Activated CD4-positive, alpha-beta T cell treated with anti-CD3 and anti-CD28 coated beads, Interleukin-2, amount 10 ng/mL, durations not matched to agents 24 days and 14 days (primary cell): ENCODE measurements at regions not wholly inside any gene's neighbourhood (a gene's known extent, or its start where the extent isn't known, plus 50 kb on each side); places are given as distances from the start of the nearest gene placed in this dataset.

Experiments used
- DNase-seq: peaks from one replicate; pipeline ENCODE4 v3.0.0; 2022
- H3K27ac Mint-ChIP-seq: one replicate; pipeline ENCODE4 v1.8.0; 2022; ENCODE audit warnings: mild to moderate bottlenecking, mixed read lengths
- H3K27me3 Mint-ChIP-seq: one replicate; pipeline ENCODE4 v1.8.0; 2022; ENCODE audit warnings: mixed read lengths
- H3K36me3 Mint-ChIP-seq: one replicate; pipeline ENCODE4 v1.8.0; 2022; ENCODE audit warnings: low read depth, mild to moderate bottlenecking, mixed read lengths
- H3K4me1 Mint-ChIP-seq: one replicate; pipeline ENCODE4 v1.8.0; 2021; ENCODE audit warnings: mixed read lengths
- H3K4me3 Mint-ChIP-seq: one replicate; pipeline ENCODE4 v1.8.0; 2022; ENCODE audit warnings: mild to moderate bottlenecking, moderate library complexity, mixed read lengths
- H3K9me3 Mint-ChIP-seq: one replicate; pipeline ENCODE4 v1.8.0; 2021; ENCODE audit warnings: mixed read lengths
- intact Hi-C: fragments of 100-400 bp; cut with micrococcal nuclease; formaldehyde crosslinking; loops from one replicate; pipeline ENCODE4 v1.15.1; 2023

DNA sequence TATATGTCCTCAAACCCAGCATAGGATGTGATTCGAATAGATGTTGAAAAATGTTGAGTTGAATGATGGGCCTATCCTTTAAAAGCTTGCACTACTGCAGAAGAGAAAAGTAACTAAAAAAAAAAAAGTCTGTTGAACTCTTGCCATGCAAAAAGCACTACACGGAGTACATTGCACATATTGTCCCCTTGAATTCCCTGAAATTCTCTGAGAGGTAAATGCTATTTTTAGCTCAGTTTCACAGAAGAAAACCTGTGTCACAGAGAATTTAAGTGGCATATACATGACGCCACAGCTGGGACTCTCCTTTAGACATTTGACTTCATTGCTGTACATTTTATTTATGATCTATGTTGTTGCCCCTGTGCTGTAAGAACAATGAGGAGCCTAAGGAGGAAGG is 583.8 kb downstream of the SOX6 start:
- intact Hi-C loops, result no loop called here
- DNase-seq, result no peak
- H3K27me3 Mint-ChIP-seq, result no peaks in the 10 kb centered on the region
- no peaks in the 10 kb centered on the region for H3K9me3 Mint-ChIP-seq
- no peaks in the 10 kb centered on the region for H3K36me3 Mint-ChIP-seq
- H3K27ac Mint-ChIP-seq, result no peak overlapping the region
- H3K4me3 Mint-ChIP-seq, result no peak overlapping the region
- H3K4me1 Mint-ChIP-seq, result no peaks in the 10 kb centered on the region

DNA sequence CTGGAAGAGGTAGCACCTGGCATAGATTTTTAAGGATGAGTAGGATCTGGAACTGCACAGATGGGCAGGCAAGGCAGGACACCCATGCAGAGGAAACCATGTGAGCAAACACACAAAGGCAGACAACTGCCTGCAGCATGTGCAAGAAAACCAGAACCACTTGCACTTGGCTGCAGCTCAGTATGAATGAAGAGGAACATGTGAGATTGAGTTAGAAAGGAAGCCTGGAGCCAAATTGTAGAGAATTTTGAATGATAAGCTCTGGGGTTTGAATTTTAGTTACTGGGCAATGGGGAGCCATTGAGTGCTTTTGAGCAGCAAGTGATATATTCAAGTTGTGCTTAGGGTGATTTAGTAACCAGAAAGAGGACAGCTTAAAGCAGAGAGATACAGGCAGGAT is 583.4 kb downstream of the SOX6 start:
- no peak overlapping the region for H3K4me3 Mint-ChIP-seq
- no peak for DNase-seq
- no peaks in the 10 kb centered on the region for H3K36me3 Mint-ChIP-seq
- H3K9me3 Mint-ChIP-seq, result no peaks in the 10 kb centered on the region
- H3K27me3 Mint-ChIP-seq, result no peaks in the 10 kb centered on the region
- intact Hi-C loops, result no loop called here
- no peaks in the 10 kb centered on the region for H3K4me1 Mint-ChIP-seq
- no peak overlapping the region for H3K27ac Mint-ChIP-seq

DNA sequence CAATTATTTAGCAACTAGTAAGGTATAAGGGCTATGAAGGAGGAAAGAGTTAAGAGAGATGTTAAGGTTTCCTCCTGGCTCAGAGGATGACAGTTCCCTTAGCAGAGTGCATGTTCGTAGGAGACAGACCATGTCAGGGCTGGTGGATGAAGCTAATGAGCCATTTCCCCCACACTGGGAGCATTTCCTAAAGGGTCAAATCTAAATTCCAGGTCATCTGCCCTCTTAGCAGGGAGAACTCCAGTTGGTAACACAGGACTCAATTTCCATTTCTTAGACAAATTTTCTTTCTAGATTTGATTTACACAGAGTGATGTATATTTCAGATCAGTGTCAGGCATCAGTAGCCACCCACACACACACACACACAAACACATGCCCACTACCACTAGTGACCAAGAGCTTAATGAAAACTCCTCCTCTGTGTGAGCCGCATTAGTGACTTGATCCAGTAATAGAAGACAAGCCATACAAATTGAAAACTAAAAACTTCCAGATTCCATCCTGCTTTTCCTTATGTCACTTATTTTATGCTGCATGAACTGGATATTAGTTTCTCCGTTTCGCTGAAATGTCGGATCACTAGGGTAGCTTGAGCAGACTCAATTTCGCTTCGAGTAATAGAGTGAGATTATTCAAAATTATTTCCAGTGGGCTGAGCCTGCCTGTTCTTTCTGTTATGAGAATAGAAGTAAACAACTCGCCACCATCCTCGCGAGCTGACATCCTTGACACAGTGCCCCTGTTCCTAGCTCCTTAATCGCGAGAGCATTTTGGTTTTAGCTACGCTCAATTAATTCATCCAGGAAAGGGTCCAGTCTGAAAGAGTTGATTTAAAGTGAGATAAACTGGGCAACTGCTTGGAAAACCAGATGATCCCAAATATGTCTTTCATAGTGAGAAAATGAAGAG is 582.6 kb downstream of the SOX6 start:
- Mint-ChIP-seq H3K36me3 (no peaks in the 10 kb centered on the region), H3K4me3 (no peak overlapping the region), H3K27me3 (no peaks in the 10 kb centered on the region), H3K4me1 (no peaks in the 10 kb centered on the region), H3K27ac (no peak overlapping the region), H3K9me3 (no peaks in the 10 kb centered on the region)
- intact Hi-C loops, result no loop called here
- no peak for DNase-seq

DNA sequence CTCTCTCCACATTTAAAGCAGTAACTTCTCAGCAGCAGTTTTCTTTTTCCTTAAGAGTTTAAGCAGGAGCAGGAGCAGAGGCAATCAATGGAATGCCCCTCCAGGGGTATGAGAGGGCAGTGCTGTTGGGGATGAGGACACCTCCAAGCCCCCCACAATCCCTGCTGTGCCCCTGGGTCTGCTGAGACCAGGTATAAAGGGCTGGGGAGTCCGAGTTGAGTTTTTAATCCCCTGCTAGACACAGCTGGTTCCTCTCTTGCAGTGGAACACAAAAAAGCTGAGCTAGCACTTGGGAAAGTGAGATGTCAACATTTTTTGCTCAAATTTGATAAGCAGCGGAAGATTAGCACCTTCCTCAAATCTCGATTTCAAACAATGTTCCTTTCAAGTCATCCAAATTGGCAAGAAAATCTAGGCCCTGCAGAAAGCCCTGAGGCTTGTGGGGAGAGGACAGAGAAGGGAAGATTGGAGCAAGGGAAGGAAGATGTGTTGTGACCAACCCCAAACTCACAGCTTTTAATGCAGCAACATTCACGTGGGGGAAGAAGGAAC is 581.9 kb downstream of the SOX6 start:
- Mint-ChIP-seq H3K27ac (no peak overlapping the region), H3K36me3 (no peaks in the 10 kb centered on the region), H3K4me1 (no peaks in the 10 kb centered on the region), H3K9me3 (no peaks in the 10 kb centered on the region), H3K4me3 (no peak overlapping the region), H3K27me3 (no peaks in the 10 kb centered on the region)
- intact Hi-C loops, result no loop called here
- no peak for DNase-seq

DNA sequence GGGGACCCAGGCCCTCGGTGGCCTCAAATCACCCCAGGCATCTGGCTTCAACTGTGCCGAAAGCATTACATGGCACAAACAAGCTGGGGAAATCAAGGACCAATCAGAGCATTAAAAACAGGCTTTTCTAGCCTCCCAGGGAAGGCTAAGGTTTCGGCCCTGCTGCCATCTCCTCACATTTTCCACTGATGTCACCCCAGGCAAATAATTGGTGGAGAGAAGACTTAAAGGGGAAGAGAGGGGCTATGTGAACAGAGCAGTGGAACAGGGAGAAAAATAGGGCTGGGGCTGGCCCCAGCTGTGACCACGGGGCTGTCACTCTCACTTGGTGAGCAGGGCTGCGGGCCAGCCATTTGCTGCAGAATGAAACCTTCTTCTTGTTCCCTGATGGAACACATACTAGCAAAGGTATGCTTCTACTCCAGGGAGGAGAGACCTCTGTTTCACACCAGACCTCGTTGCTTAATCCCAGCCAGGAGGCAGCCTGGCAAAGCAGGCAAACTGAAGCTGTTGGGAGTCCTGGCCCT is 581.3 kb downstream of the SOX6 start:
- Mint-ChIP-seq H3K9me3 (no peaks in the 10 kb centered on the region), H3K4me1 (no peaks in the 10 kb centered on the region), H3K27ac (peak overlapping the region; percentile 21), H3K27me3 (no peaks in the 10 kb centered on the region), H3K36me3 (no peaks in the 10 kb centered on the region), H3K4me3 (no peak overlapping the region)
- intact Hi-C loops, result no loop called here
- no peak for DNase-seq

DNA sequence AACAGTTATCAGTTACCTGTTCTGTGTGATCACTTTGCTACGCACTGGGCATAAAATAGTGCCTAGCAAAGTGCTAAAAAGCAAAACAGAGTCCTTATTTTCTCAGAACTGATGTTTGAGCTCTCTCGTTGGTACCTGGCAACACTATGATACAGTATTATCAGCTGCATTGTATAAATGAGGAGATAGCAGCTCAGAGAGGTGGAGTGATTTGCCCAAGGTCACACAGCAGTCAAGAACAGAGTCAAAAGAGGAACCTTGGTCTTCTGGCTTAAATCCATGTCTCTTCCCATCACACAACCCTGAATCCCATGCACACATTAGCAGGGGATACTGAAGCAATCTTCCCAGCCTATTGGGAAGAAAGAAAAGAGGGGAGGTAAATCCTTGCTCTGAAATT is 580.5 kb downstream of the SOX6 start:
- DNase-seq, result no peak
- no peaks in the 10 kb centered on the region for H3K27me3 Mint-ChIP-seq
- no peak overlapping the region for H3K27ac Mint-ChIP-seq
- no peaks in the 10 kb centered on the region for H3K4me1 Mint-ChIP-seq
- H3K36me3 Mint-ChIP-seq, result no peaks in the 10 kb centered on the region
- H3K9me3 Mint-ChIP-seq, result no peaks in the 10 kb centered on the region
- no peak overlapping the region for H3K4me3 Mint-ChIP-seq
- intact Hi-C loops, result no loop called here

DNA sequence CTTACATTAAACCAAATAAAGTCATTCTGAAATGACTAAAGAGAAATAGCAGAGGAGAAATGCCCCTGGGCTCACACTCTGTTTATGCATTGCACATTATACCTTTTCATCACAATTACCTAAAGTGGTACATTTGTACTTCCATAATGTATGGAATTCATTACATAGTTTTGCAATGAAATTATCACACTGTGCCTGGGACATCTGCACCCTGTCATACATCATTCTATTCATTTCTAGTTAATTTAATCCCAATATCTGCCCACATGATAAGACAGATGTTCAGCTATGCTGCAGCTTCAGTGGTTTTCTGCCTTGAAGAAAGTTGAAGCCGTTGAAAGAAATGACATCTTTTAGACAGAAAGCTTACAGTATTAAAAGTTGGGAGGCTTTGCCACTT is 580.0 kb downstream of the SOX6 start:
- intact Hi-C loops, result no loop called here
- Mint-ChIP-seq H3K9me3 (no peaks in the 10 kb centered on the region), H3K4me1 (no peaks in the 10 kb centered on the region), H3K27ac (no peak overlapping the region), H3K36me3 (no peaks in the 10 kb centered on the region), H3K4me3 (no peak overlapping the region), H3K27me3 (no peaks in the 10 kb centered on the region)
- DNase-seq, result no peak

DNA sequence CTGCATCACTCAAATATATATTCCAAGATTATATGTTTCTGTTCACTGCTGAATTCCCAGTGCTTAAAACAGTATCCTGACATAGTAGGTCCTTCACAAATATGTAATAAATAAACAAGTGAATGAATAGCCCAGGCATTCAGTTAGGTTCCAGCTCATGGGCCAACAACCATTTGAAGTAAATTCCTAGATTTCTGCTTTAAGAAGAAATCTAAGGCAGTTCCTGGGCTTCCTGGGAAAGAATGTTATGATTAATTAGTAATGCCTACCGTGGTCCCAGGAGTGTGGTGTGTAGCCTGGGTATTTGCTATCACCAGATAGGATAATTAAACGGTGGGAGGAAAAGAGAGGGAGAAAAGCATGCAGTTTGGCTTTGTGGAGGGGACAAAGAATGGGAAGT is 576.8 kb downstream of the SOX6 start:
- Mint-ChIP-seq H3K27ac (no peak overlapping the region), H3K4me1 (no peaks in the 10 kb centered on the region), H3K27me3 (no peaks in the 10 kb centered on the region), H3K4me3 (no peak overlapping the region), H3K9me3 (no peaks in the 10 kb centered on the region), H3K36me3 (no peaks in the 10 kb centered on the region)
- intact Hi-C loops, result no loop called here
- DNase-seq, result no peak

DNA sequence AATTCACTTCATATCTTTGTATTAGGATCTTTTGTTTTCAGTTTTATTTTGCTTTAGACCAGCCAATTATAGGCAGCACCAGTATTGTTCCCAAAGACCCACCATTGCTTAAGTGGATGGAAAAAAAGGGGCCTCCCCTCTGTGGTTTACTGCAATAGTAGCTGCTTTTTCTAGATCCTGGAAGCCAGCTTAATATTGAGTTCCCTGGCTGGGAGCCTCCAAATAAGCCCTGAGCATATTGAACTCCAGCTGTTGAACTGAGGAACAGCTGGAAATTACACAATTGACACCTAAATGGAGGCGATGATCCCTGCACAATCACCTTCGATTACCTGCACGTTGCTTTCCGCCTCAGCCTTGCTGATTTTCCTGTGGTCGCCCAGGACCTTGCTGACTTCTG is 576.0 kb downstream of the SOX6 start:
- intact Hi-C loops, result no loop called here
- H3K4me3 Mint-ChIP-seq, result no peak overlapping the region
- H3K27me3 Mint-ChIP-seq, result no peaks in the 10 kb centered on the region
- no peak overlapping the region for H3K27ac Mint-ChIP-seq
- no peaks in the 10 kb centered on the region for H3K4me1 Mint-ChIP-seq
- no peaks in the 10 kb centered on the region for H3K9me3 Mint-ChIP-seq
- H3K36me3 Mint-ChIP-seq, result no peaks in the 10 kb centered on the region
- no peak for DNase-seq

DNA sequence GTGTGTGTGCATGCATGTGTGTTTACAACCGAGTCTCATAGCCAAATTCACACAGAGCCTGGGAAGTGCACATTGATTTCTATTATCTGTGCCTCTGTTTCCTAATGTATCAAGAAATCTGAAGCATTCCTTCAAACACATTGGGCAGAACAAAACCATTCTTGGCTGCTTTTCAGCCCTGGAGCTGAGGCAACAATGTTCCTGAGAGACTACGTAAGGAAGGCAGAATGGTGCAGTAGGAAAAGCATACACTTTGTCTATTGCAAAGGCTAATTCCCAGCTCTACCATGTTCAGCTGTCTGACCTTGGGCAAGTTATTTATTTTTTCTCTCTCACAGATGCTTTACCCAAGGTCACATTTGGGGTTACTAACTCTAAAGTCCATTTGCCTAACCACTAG is 575.5 kb downstream of the SOX6 start:
- H3K36me3 Mint-ChIP-seq, result no peaks in the 10 kb centered on the region
- H3K4me3 Mint-ChIP-seq, result no peak overlapping the region
- no peak for DNase-seq
- no peaks in the 10 kb centered on the region for H3K9me3 Mint-ChIP-seq
- no peak overlapping the region for H3K27ac Mint-ChIP-seq
- no peaks in the 10 kb centered on the region for H3K4me1 Mint-ChIP-seq
- no peaks in the 10 kb centered on the region for H3K27me3 Mint-ChIP-seq
- intact Hi-C loops, result no loop called here

DNA sequence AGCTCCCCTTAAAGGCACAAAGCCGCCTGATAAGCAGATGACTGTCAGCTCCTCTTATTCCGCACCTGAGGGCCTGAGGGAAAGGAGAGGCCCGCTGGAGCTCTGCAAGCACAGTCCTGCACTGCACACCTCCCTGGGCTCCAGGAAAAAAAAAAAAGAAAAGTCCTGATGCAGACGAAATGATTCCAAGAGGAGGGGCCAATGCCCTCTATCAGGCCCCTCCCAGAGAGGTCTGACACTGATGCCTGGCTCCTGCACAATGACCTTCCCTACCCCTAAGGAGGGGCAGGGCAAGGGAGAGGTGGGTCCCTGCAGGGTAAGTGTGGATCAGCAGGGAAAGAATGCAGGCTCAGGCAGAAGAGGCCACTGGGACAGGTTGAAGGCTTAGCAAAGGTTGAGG is 572.7 kb downstream of the SOX6 start:
- no peak for DNase-seq
- no peaks in the 10 kb centered on the region for H3K27me3 Mint-ChIP-seq
- intact Hi-C loops, result no loop called here
- no peak overlapping the region for H3K27ac Mint-ChIP-seq
- no peaks in the 10 kb centered on the region for H3K4me1 Mint-ChIP-seq
- no peak overlapping the region for H3K4me3 Mint-ChIP-seq
- H3K9me3 Mint-ChIP-seq, result no peaks in the 10 kb centered on the region
- H3K36me3 Mint-ChIP-seq, result no peaks in the 10 kb centered on the region

DNA sequence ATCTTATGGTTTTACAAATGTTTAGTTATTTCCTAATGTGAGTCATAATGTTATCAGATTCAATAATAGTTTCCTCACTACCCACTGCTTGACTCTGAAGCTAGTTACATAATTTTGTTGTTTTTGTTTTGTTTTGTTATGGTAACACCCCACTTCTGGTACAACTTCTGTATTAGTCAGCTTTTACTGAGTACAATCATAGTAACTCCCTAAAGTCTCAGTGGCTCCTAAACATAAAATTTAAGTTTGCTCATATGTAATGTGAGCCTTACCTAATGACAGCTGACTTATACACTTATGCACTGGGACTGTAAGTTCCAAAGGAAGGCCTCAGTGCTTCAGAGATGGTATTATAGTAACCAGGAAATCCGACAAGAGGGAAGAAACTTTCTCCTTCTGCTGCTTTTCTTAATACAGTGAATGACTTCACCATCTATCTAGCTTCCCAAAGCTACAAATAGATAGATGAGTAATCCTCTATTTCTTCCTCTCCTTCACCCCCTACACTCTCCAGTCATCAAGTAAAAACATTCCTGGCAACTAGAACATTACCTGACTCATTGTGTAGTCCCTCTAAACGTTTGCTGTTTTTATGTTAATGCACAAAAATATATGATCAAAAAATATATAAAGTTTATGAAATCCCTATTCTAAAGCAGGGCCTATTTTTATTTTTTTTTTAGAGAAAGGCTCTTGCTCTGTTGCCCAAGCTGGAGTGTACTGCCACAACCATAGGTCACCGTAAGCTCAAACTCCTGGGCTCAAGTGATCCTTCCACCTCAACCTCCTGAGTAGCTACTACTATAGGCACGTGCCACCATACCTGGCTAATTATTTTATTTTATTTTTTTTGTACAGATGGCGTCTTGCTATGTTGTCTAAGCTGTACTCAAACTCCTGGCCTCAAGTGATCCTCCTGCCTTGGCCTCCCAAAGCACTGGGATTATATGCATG is 563.0 kb downstream of the SOX6 start:
- H3K27me3 Mint-ChIP-seq, result no peaks in the 10 kb centered on the region
- no peak for DNase-seq
- no peak overlapping the region for H3K4me3 Mint-ChIP-seq

DNA sequence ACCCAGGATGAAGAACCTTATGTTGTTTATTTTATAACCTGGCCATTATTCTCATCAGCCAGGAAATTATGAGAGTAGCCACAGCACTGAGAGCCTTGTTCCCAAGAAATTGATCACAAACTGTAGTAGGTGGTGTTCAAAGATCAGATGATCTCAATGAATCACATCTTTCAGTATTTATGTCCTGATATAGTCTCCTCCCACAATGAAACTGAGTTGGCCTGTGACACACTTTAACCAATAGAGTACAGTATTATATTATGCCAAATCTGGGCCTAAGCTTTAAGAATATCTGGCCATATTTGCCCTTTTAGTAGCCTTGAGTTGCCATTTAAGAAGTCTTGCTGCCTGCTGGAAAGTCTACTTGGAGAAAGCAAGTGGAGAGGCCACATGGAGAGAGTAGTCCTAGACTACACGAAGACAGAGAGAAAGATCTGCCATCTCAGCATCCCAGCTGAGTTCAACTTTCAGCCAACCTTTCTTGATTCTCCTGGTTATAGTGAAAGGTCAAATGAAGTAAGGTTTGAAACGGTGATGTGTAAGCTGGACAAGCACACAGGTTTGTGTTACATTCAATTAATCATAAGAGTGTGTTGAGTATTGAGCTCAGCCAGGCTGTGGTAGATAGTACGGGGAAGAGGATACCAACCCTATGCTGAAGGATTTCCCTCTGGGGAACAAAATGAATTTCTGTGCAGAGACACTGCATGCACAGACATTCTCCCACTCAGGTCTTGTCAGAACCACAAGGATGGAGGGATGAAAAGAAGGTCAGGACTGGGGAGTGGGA is 561.8 kb downstream of the SOX6 start:
- H3K4me1 Mint-ChIP-seq, result no peaks in the 10 kb centered on the region
- DNase-seq, result no peak
- intact Hi-C loops, result no loop called here
- peaks cover 9% of the 10 kb centered on the region for H3K9me3 Mint-ChIP-seq
- no peak overlapping the region for H3K4me3 Mint-ChIP-seq
- no peaks in the 10 kb centered on the region for H3K27me3 Mint-ChIP-seq
- H3K36me3 Mint-ChIP-seq, result no peaks in the 10 kb centered on the region
- H3K27ac Mint-ChIP-seq, result peak overlapping the region; percentile 61

More for the DNA sequence above, 563.0 kb downstream of the SOX6 start:
- Mint-ChIP-seq H3K9me3 (peaks cover 9% of the 10 kb centered on the region), H3K4me1 (no peaks in the 10 kb centered on the region), H3K36me3 (no peaks in the 10 kb centered on the region), H3K27ac (no peak overlapping the region)
- intact Hi-C loops, result no loop called here
